ENCODE measurements at regions not wholly inside any gene's neighbourhood (a gene's known extent, or its start where the extent isn't known, plus 50 kb on each side); places are given as distances from the start of the nearest gene placed in this dataset.
"Not testable (repeated sequence)": the region's sequence is repeated elsewhere in the genome, so short reads cannot be mapped to it uniquely, and the experiment has no call there.

GRCh38 chr11:90699791-90700400, 477.0 kb upstream of the CHORDC1 start:
- H3K36me3 ChIP-seq (ENCODE audit: low read depth), result no peaks in the 10 kb centered on the region
- H3K27ac ChIP-seq (ENCODE audit: poor library complexity, severe bottlenecking), result no peak overlapping the region
- DNase-seq (ENCODE audit: low spot score) (no peak), ATAC-seq (ENCODE audit: low read depth) (no peak)
- no peak for TF ChIP-seq CTCF (IDR thresholded peaks at IDR 0.05; ENCODE audit: poor library complexity, severe bottlenecking)
- H3K9me3 ChIP-seq (ENCODE audit: severe bottlenecking), result no peaks in the 10 kb centered on the region
- H3K27me3 ChIP-seq (ENCODE audit: insufficient read depth, poor library complexity, severe bottlenecking), result no peaks in the 10 kb centered on the region
- no peak overlapping the region for H3K4me3 ChIP-seq (ENCODE audit: severe bottlenecking)
- no peaks in the 10 kb centered on the region for H3K4me1 ChIP-seq (ENCODE audit: insufficient read depth, poor library complexity, severe bottlenecking)

DNA sequence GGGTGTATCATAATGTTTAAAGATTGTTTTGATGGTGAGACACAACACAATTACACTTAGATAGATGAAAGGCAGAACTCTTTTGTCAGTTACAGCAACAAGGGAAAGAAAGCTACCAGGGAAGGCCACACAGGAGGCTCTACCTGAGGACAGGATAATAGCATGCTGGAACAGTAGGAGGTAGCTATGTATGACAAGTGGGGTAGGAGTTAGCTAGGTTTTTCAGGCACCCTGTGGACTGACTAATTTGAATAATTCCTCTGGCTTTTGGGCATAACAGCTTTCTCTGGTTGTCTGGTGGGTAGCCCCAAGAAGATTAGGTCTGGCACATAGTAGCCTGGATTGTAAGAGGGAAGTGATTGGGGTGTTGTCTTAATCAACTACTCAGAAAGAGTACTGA, 475.4 kb upstream of the CHORDC1 start:
- H3K4me1 ChIP-seq (ENCODE audit: insufficient read depth, poor library complexity, severe bottlenecking), result no peaks in the 10 kb centered on the region
- H3K4me3 ChIP-seq (ENCODE audit: severe bottlenecking), result no peak overlapping the region
- H3K27ac ChIP-seq (ENCODE audit: poor library complexity, severe bottlenecking), result no peak overlapping the region
- no peaks in the 10 kb centered on the region for H3K27me3 ChIP-seq (ENCODE audit: insufficient read depth, poor library complexity, severe bottlenecking)
- no peaks in the 10 kb centered on the region for H3K36me3 ChIP-seq (ENCODE audit: low read depth)
- ATAC-seq (ENCODE audit: low read depth) (no peak), DNase-seq (ENCODE audit: low spot score) (no peak)
- TF ChIP-seq CTCF (IDR thresholded peaks at IDR 0.05; ENCODE audit: poor library complexity, severe bottlenecking), result no peak
- H3K9me3 ChIP-seq (ENCODE audit: severe bottlenecking), result no peaks in the 10 kb centered on the region

- not testable (repeated sequence) for H3K27me3 ChIP-seq (ENCODE audit: insufficient read depth, poor library complexity, severe bottlenecking); H3K9me3 ChIP-seq (ENCODE audit: severe bottlenecking); H3K4me3 ChIP-seq (ENCODE audit: severe bottlenecking); ATAC-seq (ENCODE audit: low read depth); H3K36me3 ChIP-seq (ENCODE audit: low read depth); H3K27ac ChIP-seq (ENCODE audit: poor library complexity, severe bottlenecking); H3K4me1 ChIP-seq (ENCODE audit: insufficient read depth, poor library complexity, severe bottlenecking); DNase-seq (ENCODE audit: low spot score)
Observed at GRCh38 chr11:90675496-90675895, 452.6 kb upstream of the CHORDC1 start.

GRCh38 chr11:90669094-90669493, 446.2 kb upstream of the CHORDC1 start:
- no peak for DNase-seq (ENCODE audit: low spot score)
- ATAC-seq (ENCODE audit: low read depth), result no peak
- H3K36me3 ChIP-seq (ENCODE audit: low read depth), result no peaks in the 10 kb centered on the region

GRCh38 chr11:90668502-90668901, 445.7 kb upstream of the CHORDC1 start:
- Histone ChIP-seq H3K36me3 (ENCODE audit: low read depth) (no peaks in the 10 kb centered on the region), H3K9me3 (ENCODE audit: severe bottlenecking) (no peaks in the 10 kb centered on the region), H3K4me3 (ENCODE audit: severe bottlenecking) (no peak overlapping the region), H3K4me1 (ENCODE audit: insufficient read depth, poor library complexity, severe bottlenecking) (no peaks in the 10 kb centered on the region), H3K27me3 (ENCODE audit: insufficient read depth, poor library complexity, severe bottlenecking) (no peaks in the 10 kb centered on the region), H3K27ac (ENCODE audit: poor library complexity, severe bottlenecking) (no peak overlapping the region)
- no peak for ATAC-seq (ENCODE audit: low read depth)
- no peak for DNase-seq (ENCODE audit: low spot score)
- no peak for TF ChIP-seq CTCF (IDR thresholded peaks at IDR 0.05; ENCODE audit: poor library complexity, severe bottlenecking)

More at GRCh38 chr11:90669094-90669493, 446.2 kb upstream of the CHORDC1 start:
- no peaks in the 10 kb centered on the region for H3K4me1 ChIP-seq (ENCODE audit: insufficient read depth, poor library complexity, severe bottlenecking)
- no peak for TF ChIP-seq CTCF (IDR thresholded peaks at IDR 0.05; ENCODE audit: poor library complexity, severe bottlenecking)
- no peaks in the 10 kb centered on the region for H3K9me3 ChIP-seq (ENCODE audit: severe bottlenecking)
- no peak overlapping the region for H3K4me3 ChIP-seq (ENCODE audit: severe bottlenecking)
- H3K27ac ChIP-seq (ENCODE audit: poor library complexity, severe bottlenecking), result no peak overlapping the region
- H3K27me3 ChIP-seq (ENCODE audit: insufficient read depth, poor library complexity, severe bottlenecking), result no peaks in the 10 kb centered on the region
